ENCODE measurements at regions not wholly inside any gene's neighbourhood (a gene's known extent, or its start where the extent isn't known, plus 50 kb on each side); places are given as distances from the start of the nearest gene placed in this dataset.
"Not testable (repeated sequence)": the region's sequence is repeated elsewhere in the genome, so short reads cannot be mapped to it uniquely, and the experiment has no call there.

DNA sequence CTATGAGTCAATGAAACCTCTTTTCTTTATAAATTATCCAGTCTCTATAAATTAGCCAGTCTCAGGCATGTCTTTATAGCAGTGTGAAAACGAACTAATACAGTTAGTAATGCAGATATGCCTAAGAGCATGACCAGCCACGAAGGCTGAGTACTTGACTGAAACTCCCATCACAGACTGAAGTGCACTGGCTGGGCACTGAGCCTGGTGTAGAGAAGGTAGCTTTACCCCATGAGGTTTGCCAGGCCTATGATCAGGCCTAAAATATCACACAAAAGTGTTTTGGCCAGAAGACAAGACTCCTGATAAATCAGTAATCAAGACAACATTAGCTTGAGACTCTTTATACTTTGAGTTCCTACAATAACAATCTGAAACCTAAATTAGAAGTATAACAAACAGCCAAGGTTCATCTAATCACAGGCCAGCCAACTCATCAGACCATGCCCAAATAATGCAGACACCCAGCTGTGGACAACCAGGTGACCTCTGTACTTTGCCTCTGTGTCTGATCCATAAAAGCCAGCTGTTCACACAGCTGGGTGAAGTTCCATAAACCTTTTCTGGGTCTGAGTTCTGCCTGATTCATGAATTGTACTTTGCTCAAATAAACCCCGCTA, 771.8 kb upstream of the SLITRK1 start:
- no peak for DNase-seq (ENCODE audit: low read depth)

DNA sequence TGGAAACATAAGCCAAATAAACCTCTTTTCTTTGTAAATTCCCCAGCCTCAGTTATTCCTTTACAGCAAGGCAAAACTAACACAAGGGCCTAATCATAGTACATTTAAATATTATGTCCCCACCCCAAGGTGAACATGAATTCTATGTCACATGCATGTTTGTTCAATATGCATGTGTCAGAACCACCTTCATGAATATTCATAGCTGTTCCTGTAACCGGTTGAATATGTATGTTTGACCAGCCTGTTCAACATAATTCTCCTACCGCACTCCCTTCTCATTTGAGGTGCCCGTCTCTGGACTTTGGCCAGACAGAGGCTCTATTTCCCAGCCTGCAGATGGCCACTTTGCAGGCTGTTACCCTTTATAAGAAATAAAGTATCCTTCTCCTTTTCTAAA, 769.4 kb upstream of the SLITRK1 start:
- DNase-seq (ENCODE audit: low read depth): no peak

DNA sequence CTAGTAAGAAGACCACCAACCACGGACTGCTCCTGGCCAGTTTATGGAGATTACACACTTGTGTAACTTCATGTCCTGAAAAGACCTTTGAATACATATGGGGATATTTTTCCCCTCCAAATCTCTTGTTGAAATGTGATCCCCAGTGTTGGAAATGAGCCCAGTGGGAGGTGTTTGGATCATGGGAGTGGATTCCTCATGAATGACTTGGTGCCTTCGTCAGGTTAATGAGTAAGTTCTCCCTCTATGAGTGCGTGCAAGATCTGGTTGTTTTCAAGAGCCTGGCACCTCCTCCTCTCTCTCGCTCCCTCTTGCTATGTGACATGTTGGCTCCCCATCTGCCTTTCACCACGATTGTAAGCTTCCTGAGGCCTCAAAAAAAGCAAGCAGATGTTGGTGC, 769.0 kb upstream of the SLITRK1 start:
- no peak for DNase-seq (ENCODE audit: low read depth)

DNA sequence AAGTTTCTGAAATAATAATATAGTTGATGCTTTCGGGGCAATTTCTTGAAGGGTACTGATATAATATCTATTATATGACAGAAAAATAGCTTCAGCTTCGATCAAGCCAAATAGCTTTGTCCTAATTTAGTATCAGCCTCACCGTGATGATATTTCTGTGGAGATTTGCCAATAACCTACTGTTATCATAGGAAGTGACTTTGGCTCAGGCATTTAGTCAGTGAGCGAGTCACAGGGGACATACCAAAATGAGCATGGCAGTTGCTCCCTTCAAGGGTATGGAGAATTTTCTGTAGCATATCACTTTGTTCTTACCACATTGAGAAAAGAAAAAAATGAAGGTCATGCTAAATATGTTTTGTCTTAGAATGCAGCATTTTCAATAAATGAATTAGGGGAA, 767.6 kb upstream of the SLITRK1 start:
- no peak for DNase-seq (ENCODE audit: low read depth)

DNA sequence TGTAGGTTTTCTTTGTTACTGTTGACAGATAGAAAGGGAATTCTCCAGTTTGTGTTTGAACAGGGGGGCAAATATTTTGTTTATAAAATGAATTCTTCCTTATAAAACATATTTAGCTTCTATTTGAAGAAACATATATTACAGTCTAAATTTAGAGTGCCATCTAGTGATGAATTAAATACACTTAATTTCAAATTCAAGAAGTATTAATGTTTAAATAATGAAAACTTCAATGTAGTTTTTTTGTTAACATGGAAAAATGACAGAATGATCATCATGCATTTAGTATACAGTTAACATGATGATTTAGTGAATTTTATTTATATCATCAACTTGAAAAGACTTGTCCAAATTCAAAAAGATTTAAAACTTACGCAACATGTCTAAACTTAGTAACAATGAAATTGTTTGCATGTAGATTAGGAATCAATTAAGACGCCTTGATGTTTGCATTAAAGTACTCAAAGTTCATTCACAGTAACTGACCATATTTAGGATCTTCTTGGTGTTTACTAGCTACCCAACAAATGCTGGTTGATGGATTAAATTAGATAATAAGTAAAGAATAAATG, 765.9 kb upstream of the SLITRK1 start:
- DNase-seq (ENCODE audit: low read depth): no peak

DNA sequence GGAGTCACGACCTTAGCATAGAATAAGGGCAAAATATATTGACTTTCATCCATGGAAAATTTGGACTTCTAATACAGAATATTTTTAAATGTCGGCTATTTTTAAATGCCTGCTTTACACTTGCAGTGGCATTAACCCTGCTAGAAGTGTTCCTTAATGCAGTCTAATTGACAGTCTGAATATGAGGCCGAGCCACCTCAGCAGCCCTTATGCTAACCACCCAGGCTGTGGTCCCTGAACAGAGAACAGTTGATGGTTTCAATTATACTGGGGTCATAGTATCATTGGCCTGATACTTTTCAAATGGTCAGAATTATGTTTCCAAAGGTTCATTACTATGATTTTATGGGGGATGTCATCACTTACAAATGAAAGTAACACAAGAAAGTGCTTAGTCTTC, 764.7 kb upstream of the SLITRK1 start:
- no peak for DNase-seq (ENCODE audit: low read depth)

DNA sequence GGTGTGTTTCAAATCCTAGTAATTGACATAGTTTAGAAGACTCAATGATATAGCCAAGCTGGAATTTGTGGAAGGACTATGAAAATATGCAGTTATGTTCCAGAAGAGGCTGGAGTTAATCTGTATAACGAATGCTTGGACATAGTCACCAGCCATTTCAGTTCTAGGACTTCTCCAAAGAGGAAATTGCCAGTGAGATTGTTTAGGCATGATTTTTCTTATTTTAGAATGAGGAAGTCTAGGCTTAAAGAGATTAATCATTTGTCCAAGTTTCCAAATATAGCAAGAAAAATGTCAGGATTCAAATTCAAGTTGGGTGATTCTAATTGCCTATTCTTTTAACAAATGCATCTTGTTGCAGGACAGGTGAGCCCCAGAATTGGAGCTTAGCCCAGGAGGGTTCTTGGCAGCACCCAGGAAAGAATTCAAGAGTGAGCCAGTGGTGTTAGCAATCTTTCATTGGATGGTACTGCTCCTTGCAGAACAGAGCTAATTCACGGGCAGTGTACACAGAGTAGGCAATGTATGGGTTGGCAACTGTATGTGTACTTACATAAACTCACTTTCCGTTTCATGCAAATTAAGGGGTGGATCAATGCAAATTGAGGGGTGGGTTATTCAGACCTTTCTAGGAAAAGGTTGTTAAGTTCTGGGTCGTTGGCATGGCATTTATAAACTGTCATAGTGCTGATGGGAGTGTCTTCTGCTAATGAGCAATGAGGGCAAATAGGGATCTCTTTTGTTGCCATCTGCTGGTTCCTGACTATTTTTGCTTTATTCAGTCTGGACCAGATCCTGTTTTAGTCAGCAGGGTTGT, 763.1 kb upstream of the SLITRK1 start:
- DNase-seq (ENCODE audit: low read depth): no peak

DNA sequence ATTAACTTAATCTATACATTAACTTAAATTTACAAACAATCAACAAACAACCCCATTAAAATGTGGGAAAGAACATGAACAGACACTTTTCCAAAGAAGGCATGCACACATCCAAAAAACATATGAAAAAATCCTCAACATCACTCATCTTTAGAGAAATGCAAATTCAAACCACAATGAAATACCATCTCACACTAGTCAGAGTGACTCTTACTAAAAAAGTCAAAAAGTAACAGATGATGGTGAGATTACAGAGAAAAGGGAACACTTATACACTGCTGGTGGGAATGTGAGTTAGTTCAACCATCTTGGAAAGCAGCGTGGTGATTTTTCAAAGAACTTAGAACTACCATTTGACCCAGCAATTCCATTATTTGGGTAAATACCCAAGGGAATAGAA, 759.2 kb upstream of the SLITRK1 start:
- DNase-seq (ENCODE audit: low read depth): no peak

DNA sequence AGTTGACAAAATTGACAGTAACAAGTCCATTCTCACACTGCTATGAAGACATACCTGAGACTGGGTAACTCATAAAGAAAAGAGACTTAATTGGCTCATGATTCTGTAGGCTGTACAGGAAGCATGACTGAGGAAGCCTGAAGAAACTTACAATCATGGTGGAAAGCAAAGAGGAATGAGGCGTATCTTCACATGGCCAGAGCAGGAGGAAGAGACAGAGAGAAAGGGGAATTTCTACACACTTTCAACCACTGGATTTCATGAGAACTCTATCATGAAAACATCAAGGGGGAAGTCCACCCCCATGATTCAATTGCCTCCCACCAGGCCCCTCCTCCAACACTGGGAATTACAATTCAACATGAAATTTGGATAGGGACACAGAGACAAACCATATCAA, 758.4 kb upstream of the SLITRK1 start:
- DNase-seq (ENCODE audit: low read depth): no peak

DNA sequence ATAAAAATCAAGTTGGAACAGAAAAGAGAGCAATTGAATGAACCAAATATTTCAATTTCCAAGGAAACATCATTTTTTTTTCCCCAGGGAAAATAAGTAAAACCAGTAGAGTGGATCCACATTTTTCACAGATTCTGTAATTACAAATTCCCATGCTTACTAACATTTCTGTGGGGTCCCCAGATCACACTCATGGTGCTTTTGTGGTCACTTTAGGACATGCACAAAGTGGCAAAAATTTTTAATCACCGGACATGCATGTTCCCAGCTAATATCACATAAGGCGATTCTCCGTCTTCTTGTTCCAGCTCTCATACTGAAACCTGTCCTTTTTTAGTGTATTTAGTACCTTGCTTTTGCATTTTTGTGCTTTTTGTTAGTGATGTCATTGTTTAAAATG, 748.2 kb upstream of the SLITRK1 start:
- DNase-seq (ENCODE audit: low read depth): no peak

DNA sequence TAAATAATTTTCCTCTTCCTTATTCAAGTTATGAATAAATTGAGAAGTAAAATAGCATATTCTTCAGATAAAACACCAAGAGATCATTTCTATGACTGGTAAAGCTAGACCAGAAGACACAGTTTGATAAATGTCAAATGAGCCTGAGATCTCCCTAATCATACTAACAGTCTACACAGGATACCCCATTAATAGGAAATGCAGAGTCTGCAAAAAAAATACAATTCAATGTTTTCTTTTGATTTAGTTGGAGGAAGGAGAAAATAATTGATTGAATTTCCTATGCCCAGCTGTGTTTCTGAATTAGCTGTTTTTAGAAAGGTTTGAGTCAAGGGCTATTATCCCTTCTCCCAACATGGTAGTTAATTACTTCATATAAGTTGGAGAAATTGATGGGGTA, 734.6 kb upstream of the SLITRK1 start:
- DNase-seq (ENCODE audit: low read depth): no peak

DNA sequence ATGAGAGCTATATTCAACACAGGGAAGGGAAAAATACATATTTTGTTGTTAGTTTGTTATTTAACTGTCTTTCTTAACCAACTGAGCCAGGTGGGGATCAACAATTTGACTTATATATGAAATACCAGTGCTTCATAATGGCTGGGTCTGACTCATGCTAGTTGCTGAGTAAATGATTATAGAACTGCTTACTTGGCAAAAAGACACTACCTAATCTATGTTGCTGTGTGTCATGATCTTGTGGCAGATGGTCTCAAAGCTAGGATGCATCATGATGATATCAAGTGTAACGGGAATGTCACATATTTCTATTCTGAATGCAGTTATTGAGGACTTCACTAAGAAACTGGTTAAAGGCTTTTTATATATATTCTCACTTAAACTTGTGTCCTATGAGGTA, 727.4 kb upstream of the SLITRK1 start:
- DNase-seq (ENCODE audit: low read depth): peak; percentile 35

DNA sequence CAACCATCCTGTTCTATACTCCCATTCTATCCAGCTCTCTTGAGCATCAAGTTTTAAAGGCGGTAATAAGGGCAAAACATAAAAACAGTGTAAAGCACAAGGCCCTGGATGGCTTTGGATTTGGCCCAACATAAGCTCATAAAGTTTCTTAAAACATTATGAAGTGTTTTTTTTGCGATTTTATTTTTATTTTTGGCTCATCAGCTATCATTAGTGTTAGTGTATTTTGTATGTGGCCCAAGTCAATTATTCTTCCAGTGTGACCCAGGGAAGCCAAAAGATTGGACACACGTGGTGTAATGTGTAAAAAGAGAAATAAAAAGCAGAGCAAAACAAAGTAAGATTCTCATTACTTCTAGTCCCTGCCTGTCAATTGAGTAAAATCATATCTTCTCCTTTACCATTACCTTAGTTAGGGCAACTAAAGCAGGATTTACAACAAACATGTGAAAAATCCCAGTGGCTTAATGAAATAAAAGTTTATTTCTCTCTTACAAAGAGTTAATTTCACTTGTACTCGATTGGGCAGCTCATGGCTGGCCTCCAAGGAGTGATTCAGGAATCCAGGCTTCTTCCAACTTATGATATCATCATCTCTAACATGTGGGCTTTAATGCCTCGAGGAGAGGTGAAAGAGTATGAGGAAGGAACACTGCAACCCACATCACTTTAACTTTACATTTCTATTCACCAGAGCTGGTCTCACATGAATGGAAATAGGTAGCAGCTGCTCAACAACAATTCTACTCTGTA, 725.2 kb upstream of the SLITRK1 start:
- DNase-seq (ENCODE audit: low read depth): peak; percentile 20

DNA sequence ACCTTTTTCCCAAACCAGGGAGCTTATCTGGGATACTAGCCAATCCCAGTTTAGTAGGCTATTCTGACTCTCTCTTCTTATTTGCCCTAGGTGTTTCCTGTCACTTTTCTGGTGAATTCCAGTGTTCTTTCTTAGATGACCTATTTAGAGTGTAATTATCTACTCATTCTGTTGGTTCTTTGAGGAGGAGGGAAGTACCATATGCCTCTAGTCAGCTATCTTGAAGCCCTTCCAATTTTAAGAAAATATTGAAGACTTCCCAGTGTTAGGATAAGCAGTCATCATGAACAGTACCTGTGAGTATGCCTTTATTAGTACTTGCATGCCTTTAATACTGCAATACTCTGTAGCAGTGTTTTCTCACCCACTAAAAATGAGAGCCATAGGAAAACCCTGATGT, 724.3 kb upstream of the SLITRK1 start:
- DNase-seq (ENCODE audit: low read depth): no peak

DNA sequence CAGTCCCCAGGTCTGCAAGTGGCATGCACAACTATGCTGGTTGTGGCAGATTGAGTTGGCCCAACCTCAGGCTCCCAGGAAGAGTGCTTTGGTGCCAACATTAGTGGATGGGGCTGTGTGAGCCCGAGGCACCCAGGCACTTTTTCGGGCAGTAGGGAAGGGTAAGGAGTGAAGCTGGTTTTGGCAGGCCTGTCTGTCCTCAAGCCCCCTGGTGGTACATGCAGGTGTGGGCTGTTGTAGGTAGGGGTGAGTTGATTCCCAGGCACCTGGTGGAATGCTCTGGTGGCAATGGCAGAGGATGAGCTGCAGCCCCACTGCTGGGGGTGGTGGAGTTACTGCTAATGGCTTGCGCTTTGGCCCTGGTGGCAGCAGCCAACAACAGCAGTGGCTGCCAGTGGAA, 723.7 kb upstream of the SLITRK1 start:
- no peak for DNase-seq (ENCODE audit: low read depth)

DNA sequence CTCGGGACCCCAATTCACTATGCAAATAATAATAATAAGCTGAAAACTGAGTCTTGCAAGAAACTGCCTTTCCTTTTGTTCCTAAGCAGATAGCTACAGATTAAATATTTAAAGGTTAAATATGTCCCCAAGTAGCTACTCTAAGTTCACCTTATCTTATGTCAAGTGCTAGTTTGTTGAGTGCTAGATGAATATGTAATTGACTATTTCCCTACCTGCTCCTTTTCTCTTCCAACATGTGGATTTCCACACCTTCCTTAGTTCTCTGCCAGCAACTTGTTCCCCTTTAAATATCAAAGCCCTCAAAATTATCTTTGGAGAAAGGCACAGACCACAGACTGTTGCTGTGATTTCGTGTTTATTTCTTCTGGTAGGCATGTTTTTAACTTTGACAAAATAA, 709.2 kb upstream of the SLITRK1 start:
- no peak for DNase-seq (ENCODE audit: low read depth)

DNA sequence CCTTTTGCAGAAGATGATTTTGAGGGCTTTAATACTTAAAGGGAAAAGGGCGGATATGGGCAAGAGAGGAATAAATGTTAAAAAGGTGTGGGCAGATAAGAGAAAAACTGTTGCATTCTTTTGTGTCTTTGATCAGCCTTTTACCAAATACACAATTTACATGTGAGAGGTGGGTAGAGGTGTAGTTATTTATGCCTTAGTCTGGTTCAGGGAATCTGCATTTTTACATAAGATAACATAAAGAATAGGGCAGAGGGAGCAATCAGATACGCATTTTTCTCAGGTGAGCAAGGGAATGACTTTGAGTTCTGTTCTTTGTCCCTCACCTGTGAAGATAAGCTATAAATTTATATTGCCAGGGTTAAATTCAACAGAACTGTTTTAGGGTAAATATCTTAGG, 708.4 kb upstream of the SLITRK1 start:
- no peak for DNase-seq (ENCODE audit: low read depth)

DNA sequence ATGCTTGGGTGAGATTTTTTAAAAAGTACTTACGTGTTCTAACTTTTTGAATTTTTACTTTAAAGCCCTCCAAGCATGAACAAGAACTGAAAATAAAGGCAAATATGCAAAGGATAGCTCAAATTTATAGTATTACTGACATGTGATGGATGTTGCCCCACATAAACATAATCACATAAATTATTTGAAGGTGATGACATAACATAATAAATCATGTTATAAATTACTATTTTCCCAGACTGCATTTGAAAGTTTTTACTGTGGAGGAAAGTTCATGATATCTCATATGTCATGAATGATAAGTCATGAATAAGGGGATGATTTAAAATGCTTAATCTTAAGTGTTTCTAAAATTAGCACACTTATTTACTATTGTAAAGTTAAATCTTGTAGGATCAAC, 705.7 kb upstream of the SLITRK1 start:
- DNase-seq (ENCODE audit: low read depth): no peak

DNA sequence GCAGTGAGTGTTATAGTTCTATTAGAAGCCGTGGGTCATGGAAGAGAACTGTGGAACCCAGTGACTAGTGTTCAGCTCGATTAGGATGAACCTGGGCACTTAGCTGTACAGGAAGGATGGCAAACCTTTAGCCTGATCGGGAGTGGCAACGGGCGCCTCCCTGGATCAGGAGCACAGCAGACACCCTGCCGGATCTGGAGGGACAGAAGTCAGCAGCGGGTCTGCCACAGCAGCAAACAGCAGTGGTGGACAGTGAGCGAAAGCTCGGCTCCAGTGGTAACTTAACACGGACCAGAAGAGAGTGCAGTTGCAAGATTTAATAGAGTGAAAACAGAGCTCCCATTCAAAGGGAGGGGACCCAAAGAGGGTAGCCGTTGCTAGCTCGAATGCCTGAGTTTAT, 697.6 kb upstream of the SLITRK1 start:
- not testable (repeated sequence) for DNase-seq (ENCODE audit: low read depth)

DNA sequence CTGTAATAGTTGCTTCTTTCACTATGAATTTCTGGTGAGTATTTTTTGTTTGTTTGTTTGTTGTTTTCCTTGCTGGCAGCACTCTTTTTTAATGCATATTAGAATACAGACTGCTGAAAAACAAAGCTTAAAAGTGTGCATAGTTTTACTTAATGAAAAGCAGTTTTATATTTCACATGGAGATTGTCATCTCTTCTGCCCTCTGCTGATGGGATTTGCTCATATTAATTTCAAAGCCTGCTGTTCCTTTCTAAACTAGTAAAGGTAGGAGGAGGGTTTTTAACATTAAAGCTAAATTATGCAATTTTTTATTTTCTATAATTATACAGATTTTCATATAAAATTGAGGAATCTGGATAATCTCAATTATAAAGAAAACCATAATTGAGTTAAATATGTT, 692.6 kb upstream of the SLITRK1 start:
- DNase-seq (ENCODE audit: low read depth): no peak

DNA sequence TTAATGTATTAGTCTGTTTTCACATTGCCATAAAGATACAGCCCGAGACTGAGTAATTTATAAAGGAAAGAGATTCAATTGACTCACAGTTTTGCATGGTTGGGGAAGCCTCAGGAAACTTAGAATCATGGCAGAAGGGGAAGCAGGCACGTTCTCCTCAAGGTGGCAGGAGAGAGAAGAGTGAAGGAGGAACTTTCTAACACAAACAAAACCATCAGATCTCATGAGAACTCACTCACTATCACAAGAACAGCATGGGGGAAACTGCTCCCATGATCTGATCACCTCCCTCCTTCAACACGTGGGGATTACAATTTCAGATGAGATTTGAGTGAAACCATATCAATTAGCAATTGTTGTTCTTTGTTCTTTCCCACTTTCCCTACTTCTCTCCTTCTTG, 689.0 kb upstream of the SLITRK1 start:
- DNase-seq (ENCODE audit: low read depth): no peak

DNA sequence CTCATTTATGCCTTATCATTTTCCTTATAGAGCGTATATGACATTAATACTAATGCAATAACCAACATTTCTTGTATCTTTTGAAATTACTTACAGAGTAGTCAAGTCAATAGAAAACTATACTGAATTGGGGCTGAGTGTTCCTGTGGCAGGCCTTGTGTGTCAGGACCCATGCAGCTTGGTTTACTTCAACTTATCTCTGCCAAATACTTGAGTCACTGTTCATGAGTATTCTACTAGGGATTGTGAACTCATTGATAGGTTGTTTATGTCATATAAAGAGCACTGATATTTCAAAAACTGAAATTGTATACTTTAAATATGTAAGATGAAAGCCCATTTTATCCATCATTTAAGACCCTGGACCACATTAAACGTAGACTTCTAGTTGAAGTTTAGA, 688.6 kb upstream of the SLITRK1 start:
- no peak for DNase-seq (ENCODE audit: low read depth)

DNA sequence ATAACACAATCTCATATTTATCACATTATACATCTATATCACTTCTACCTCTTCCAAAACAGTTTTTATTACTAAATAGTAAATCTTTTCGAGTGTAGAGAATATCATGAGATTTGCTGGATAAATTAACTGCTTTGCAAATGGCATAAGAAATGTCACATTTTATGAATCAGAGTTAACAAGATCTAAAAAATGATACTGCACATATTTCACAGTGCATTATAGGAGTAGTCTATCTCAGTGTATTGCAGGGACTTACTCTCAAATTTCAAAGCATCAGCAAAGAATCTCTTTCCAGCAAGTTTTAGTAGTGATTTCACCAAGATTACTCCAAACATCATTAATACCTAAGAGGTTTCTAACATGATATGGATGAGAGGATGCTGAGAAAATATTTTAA, 687.1 kb upstream of the SLITRK1 start:
- no peak for DNase-seq (ENCODE audit: low read depth)

All from HS-5 (cell line).